Duodenal mucosa (tissue), 2 donors: ENCODE measurements at regions not wholly inside any gene's neighbourhood (a gene's known extent, or its start where the extent isn't known, plus 50 kb on each side); places are given as distances from the start of the nearest gene placed in this dataset.

Source experiments
- H3K27ac ChIP-seq: one replicate; pipeline ENCODE4 v1.7.0; 2013; ENCODE audit warnings: low read depth, low read length
- H3K27me3 ChIP-seq, 2 donors: one replicate each; pipeline ENCODE4 v1.7.0; 2013; ENCODE audit warnings: low read length in 2 of 2, control low read depth in 1 of 2; ENCODE audit not compliant: insufficient read depth in 2 of 2, control insufficient read depth in 1 of 2
- H3K36me3 ChIP-seq, 2 donors: one replicate each; pipeline ENCODE4 v1.7.0; 2013; ENCODE audit warnings: low read length in 2 of 2, control low read depth in 1 of 2; ENCODE audit not compliant: insufficient read depth in 2 of 2, control insufficient read depth in 1 of 2
- H3K4me1 ChIP-seq, 2 donors: one replicate each; pipeline ENCODE4 v1.7.0; 2013; ENCODE audit warnings: low read length in 2 of 2, control low read depth in 1 of 2; ENCODE audit not compliant: insufficient read depth in 2 of 2, control insufficient read depth in 1 of 2
- H3K4me3 ChIP-seq, 2 donors: one replicate each; pipeline ENCODE4 v1.7.0; 2013; ENCODE audit warnings: low read length in 2 of 2, low read depth in 1 of 2
- H3K9ac ChIP-seq, 2 donors: one replicate each; pipeline ENCODE4 v1.7.0; 2013; ENCODE audit warnings: low read length in 2 of 2, low read depth in 1 of 2
- H3K9me3 ChIP-seq, 2 donors: one replicate each; pipeline ENCODE4 v1.7.0; 2013; ENCODE audit warnings: low read length in 2 of 2, control low read depth in 1 of 2; ENCODE audit not compliant: control insufficient read depth in 1 of 2

DNA sequence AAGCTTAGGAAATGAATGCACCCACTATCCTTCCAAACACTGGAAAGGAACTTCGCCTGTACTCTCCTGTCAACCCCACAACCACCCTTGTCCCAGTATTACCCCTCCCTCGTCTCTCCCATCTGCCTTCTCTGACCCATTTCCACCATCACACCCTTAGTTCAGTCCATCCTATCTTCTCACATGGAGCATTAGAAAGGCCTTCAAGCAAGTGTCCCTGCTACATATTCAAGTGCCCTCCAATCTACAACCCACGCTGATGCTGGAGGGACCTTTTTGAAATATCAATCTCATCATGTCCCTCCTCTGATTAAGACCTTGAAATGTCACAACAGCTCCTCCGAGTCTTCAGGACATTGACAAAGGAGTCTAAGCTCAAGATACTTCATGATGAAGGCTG is 133.8 kb upstream of the CCL2 start:
- H3K36me3 ChIP-seq = no peaks in the 10 kb centered on the region
- no peaks in the 10 kb centered on the region for H3K9me3 ChIP-seq
- H3K4me1 ChIP-seq = no peaks in the 10 kb centered on the region
- no peak overlapping the region for H3K4me3 ChIP-seq
- H3K9ac ChIP-seq = no peak overlapping the region
- H3K27me3 ChIP-seq = no peaks in the 10 kb centered on the region
- no peak overlapping the region for H3K27ac ChIP-seq

DNA sequence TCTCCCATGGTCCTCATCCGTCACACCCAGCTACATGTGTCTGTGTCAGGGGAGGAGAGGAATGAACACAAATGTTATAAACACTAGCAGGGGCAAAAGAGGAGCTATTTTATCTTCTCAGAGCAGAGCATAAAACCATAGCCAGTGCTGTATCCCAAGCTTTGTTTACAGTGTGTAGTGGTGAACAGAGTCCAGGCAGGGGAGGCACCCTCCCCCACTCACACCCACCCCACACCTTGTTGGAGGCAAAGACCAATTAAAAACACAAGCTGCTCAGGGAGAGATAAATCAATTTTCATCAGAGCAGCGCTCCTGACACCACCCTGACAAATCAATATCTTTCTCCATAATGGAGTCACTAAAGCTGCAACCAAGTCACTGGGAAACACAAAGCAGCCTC is 132.6 kb upstream of the CCL2 start:
- Histone ChIP-seq H3K4me1 (no peaks in the 10 kb centered on the region), H3K27me3 (no peaks in the 10 kb centered on the region), H3K9me3 (no peaks in the 10 kb centered on the region), H3K27ac (no peak overlapping the region), H3K9ac (no peak overlapping the region), H3K36me3 (no peaks in the 10 kb centered on the region), H3K4me3 (no peak overlapping the region)

DNA sequence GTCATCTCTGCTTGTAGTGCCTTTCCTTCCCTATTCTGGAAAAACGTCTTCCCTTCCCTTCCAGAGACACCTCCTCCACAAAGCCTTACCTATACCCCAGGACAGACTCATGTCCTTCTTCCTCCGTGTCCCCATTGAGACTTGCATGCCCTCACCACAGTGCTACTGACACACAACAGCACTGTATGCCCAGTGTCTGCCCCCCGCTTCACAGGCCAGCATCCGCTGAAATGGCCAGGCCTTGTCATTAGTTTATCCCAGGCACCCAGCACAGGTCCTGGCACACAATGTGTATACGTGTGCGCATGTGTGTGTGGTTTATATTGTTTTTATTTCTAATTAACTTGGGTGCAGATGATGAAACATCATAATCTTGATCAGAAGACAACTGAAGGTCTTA is 130.1 kb upstream of the CCL2 start:
- no peaks in the 10 kb centered on the region for H3K36me3 ChIP-seq
- no peaks in the 10 kb centered on the region for H3K9me3 ChIP-seq
- H3K4me1 ChIP-seq = no peaks in the 10 kb centered on the region
- no peak overlapping the region for H3K27ac ChIP-seq
- no peaks in the 10 kb centered on the region for H3K27me3 ChIP-seq
- H3K4me3 ChIP-seq = no peak overlapping the region
- H3K9ac ChIP-seq = no peak overlapping the region

DNA sequence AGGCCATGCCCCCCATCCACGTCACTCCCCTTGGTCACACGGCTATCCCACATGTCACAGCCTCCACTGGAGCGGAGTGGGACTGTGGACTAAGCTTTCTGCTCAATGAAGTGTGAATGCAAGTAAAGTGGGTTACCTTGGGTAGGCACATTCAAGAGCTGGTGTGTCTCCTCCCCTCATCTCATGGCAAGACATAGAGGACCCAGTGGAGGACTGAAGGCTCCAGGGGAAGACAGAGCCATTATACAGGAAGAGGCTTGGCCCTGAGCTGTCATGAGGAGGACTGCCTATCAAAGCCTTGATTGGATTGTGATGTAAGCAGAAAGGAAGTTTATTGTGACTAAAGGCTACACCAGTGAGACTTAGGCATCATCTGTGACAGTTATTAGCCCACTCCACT is 129.2 kb upstream of the CCL2 start:
- H3K9ac ChIP-seq = no peak overlapping the region
- no peaks in the 10 kb centered on the region for H3K9me3 ChIP-seq
- no peaks in the 10 kb centered on the region for H3K27me3 ChIP-seq
- no peak overlapping the region for H3K27ac ChIP-seq
- H3K36me3 ChIP-seq = no peaks in the 10 kb centered on the region
- H3K4me3 ChIP-seq = no peak overlapping the region
- H3K4me1 ChIP-seq = no peaks in the 10 kb centered on the region

DNA sequence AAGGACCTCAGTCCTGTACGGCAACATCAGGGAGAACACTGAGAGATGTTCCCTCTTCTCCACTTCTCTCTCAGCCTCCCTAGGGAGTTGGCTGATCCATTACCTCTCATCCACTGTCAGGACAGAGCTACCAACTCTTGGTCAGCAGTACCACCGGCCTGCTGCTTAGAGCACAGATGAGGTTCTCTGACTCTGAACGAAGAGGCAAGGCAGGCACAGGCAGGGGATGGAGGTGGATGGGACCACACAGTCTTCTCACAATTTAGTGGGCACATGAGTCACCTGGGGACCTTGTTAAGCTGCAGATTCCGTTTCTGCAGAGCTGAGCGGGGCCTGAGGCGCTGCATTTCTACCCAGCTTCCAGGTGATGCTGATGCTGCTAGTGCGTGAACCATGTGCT is 128.6 kb upstream of the CCL2 start:
- H3K4me3 ChIP-seq = no peak overlapping the region
- no peak overlapping the region for H3K9ac ChIP-seq
- no peaks in the 10 kb centered on the region for H3K4me1 ChIP-seq
- no peak overlapping the region for H3K27ac ChIP-seq
- no peaks in the 10 kb centered on the region for H3K9me3 ChIP-seq
- H3K27me3 ChIP-seq = no peaks in the 10 kb centered on the region
- no peaks in the 10 kb centered on the region for H3K36me3 ChIP-seq

DNA sequence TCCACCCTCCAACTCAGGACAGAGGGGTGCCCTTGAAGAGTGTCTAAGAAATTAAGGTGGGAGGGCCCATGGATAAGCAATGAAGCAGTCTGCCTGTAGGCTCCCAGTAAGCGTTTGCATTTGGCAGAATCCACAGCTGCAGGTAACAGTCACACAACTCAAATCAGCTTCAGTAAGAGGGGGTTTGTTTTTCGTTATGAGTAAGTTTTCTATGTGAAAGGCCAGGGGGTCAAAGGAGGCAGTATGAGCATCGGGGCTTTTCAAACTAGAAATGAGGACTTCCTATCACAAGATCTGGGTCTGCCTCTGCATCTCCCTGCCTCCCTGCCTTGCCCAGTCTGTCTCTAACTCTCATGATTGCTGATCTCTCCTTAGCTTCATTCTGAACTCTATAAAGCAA is 128.1 kb upstream of the CCL2 start:
- no peak overlapping the region for H3K4me3 ChIP-seq
- H3K9me3 ChIP-seq = no peaks in the 10 kb centered on the region
- no peak overlapping the region for H3K9ac ChIP-seq
- H3K27me3 ChIP-seq = no peaks in the 10 kb centered on the region
- no peaks in the 10 kb centered on the region for H3K4me1 ChIP-seq
- H3K36me3 ChIP-seq = no peaks in the 10 kb centered on the region
- no peak overlapping the region for H3K27ac ChIP-seq

DNA sequence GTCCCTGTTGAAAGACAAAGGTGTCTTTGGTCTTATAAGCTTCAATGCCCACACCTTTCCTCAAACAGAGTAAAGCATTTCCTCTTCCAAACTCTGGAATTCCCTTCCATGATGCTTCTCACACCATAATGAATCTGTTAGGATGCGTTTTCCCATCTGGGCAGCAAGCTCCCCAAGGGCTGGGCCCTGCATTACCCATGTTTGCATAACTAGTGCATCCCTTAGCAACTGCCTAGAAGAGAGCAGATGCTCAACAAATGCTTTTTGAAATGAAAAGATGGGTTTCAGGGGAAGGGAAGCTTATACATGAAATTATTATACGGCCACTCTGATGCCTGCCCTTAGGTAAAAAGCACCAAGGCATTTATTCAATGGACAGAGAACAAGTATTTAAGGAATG is 124.5 kb upstream of the CCL2 start:
- no peaks in the 10 kb centered on the region for H3K4me1 ChIP-seq
- no peak overlapping the region for H3K9ac ChIP-seq
- no peaks in the 10 kb centered on the region for H3K9me3 ChIP-seq
- no peak overlapping the region for H3K4me3 ChIP-seq
- H3K27ac ChIP-seq = no peak overlapping the region
- no peaks in the 10 kb centered on the region for H3K36me3 ChIP-seq
- no peaks in the 10 kb centered on the region for H3K27me3 ChIP-seq

DNA sequence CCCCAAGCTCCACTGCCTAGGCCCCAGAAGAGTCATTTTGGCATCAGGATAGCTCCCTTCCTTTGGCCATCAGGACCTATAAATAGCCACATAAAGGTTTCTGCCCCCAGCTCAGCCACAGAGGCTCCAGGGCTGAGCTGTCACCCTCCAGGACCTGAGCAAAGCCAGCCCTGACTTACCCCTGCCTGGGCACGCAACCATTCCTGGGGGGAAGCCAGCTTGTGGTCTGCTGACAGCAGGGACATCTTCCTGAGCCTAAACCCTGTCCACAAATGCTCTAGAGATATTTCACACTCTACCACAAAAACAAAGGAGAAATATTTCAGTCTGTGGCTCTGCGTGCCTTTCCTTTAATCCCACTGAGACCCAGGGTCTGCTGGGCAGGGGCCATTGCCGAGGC is 123.7 kb upstream of the CCL2 start:
- Histone ChIP-seq H3K36me3 (no peaks in the 10 kb centered on the region), H3K27me3 (no peaks in the 10 kb centered on the region), H3K4me1 (no peaks in the 10 kb centered on the region), H3K4me3 (no peak overlapping the region), H3K9ac (no peak overlapping the region), H3K9me3 (no peaks in the 10 kb centered on the region), H3K27ac (no peak overlapping the region)

DNA sequence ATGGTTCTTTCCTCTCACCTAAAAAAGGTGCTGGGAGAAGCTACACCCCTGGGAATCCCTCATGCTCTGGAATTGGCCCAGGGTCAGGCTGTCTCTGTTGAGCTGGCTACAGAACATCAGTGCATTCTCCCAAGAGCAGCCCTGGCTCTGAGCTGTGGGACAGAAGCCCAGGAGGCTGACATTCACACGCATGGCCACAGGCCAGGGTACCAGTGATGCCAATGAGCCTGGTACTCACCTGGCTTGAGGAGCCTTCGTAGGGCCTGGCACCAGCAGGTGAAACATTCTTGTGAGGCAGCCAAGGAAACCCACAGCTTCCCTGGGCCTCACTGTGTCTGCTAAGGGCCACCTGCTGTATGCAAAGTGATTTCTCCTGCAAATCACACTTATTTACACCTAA is 121.7 kb upstream of the CCL2 start:
- H3K4me3 ChIP-seq = no peak overlapping the region
- no peak overlapping the region for H3K9ac ChIP-seq
- no peak overlapping the region for H3K27ac ChIP-seq

DNA sequence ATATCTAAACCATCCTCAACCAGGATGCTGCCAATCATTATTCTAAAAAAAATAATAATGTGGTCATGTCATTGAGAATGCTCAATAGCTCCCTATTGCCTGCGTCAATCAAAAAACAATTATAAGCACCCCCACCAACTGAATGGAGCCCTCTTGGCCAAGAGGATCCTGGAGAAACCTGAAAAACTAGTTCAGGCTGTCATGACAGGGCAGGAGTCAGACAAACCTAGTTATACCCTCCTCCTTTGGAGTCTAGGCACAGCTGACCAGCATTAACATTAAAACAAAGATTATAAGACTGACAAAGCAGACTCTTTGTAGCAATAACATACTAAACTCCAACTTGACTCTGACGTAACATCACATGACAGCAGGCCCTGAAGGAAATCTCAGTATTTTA is 119.2 kb upstream of the CCL2 start:
- no peak overlapping the region for H3K4me3 ChIP-seq
- H3K9me3 ChIP-seq = no peaks in the 10 kb centered on the region
- peaks cover 0 to 5% of the 10 kb centered on the region in 2 donors for H3K27me3 ChIP-seq
- H3K36me3 ChIP-seq = no peaks in the 10 kb centered on the region
- H3K4me1 ChIP-seq = no peaks in the 10 kb centered on the region
- H3K9ac ChIP-seq = no peak overlapping the region
- no peak overlapping the region for H3K27ac ChIP-seq

More for the DNA sequence above, 121.7 kb upstream of the CCL2 start:
- Histone ChIP-seq H3K36me3 (no peaks in the 10 kb centered on the region), H3K27me3 (peaks cover 0 to 5% of the 10 kb centered on the region in 2 donors), H3K4me1 (no peaks in the 10 kb centered on the region), H3K9me3 (no peaks in the 10 kb centered on the region)

DNA sequence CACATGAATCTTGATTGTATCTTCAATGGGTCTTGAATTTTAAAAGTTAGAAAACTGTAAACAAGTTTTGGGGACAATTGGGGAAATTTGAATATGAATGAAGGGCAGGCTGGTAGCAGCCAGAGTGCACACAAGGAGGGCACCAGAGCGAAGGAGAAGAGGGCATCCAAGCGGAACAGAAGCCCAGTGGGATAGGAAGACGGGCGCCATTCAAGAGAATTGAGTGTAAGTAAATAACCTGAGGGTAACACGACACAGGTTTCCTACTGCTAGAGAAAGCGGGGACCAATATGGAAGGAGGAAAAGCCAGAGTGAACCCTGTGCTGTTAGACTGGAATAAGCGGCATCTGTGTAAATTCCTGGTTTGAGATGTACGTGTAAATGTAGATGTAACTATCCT is 115.1 kb upstream of the CCL2 start:
- Histone ChIP-seq H3K36me3 (no peaks in the 10 kb centered on the region), H3K27me3 (peaks cover 0 to 5% of the 10 kb centered on the region in 2 donors), H3K9me3 (no peaks in the 10 kb centered on the region), H3K9ac (no peak overlapping the region), H3K4me1 (no peaks in the 10 kb centered on the region), H3K4me3 (no peak overlapping the region), H3K27ac (no peak overlapping the region)
